ENCODE measurements at regions not wholly inside any gene's neighbourhood (a gene's known extent, or its start where the extent isn't known, plus 50 kb on each side); places are given as distances from the start of the nearest gene placed in this dataset.

- ChIA-PET POLR2A (no interaction called here), CTCF (no interaction called here)
- Histone ChIP-seq H3K4me3 (ENCODE audit: low read depth in 2 of 2, low read length in 2 of 2) (no peak overlapping the region), H3K9me3 (ENCODE audit: control insufficient read depth, insufficient read depth, low read depth, low read length) (no peaks in the 10 kb centered on the region), H3K4me1 (ENCODE audit: control insufficient read depth, insufficient read depth, low read length) (no peaks in the 10 kb centered on the region), H3K36me3 (ENCODE audit: control insufficient read depth, insufficient read depth, low read length) (no peaks in the 10 kb centered on the region), H3K27ac (ENCODE audit: low read length) (no peak overlapping the region), H3K27me3 (ENCODE audit: control insufficient read depth, insufficient read depth, low read length) (no peaks in the 10 kb centered on the region)
- BruUV-seq (replicated peaks) = no TSS peak
- intact Hi-C loops (cut with micrococcal nuclease; ENCODE audit: unreplicated experiment) = no loop called here
- DNase-seq (ENCODE audit: low read depth, low spot score) (no peak), ATAC-seq (no peak)
- TF ChIP-seq SIN3A (IDR thresholded peaks at IDR 0.05; ENCODE audit: borderline replicate concordance, insufficient read depth, low read depth, low read length) (no peak), POLR2AphosphoS5 (IDR thresholded peaks at IDR 0.05; ENCODE audit: low read depth, low read length) (no peak), TCF7L2 (IDR thresholded peaks at IDR 0.05; ENCODE audit: low read depth, low read length) (no peak), CTCF (IDR thresholded peaks at IDR 0.05) (no peak)
- TF ChIP-seq, protein P1, sequence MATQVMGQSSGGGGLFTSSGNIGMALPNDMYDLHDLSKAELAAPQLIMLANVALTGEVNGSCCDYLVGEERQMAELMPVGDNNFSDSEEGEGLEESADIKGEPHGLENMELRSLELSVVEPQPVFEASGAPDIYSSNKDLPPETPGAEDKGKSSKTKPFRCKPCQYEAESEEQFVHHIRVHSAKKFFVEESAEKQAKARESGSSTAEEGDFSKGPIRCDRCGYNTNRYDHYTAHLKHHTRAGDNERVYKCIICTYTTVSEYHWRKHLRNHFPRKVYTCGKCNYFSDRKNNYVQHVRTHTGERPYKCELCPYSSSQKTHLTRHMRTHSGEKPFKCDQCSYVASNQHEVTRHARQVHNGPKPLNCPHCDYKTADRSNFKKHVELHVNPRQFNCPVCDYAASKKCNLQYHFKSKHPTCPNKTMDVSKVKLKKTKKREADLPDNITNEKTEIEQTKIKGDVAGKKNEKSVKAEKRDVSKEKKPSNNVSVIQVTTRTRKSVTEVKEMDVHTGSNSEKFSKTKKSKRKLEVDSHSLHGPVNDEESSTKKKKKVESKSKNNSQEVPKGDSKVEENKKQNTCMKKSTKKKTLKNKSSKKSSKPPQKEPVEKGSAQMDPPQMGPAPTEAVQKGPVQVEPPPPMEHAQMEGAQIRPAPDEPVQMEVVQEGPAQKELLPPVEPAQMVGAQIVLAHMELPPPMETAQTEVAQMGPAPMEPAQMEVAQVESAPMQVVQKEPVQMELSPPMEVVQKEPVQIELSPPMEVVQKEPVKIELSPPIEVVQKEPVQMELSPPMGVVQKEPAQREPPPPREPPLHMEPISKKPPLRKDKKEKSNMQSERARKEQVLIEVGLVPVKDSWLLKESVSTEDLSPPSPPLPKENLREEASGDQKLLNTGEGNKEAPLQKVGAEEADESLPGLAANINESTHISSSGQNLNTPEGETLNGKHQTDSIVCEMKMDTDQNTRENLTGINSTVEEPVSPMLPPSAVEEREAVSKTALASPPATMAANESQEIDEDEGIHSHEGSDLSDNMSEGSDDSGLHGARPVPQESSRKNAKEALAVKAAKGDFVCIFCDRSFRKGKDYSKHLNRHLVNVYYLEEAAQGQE (IDR thresholded peaks at IDR 0.05; ENCODE audit: insufficient read depth in 1 of 2, low read depth in 2 of 2, low read length in 1 of 2) = no peak
- in situ Hi-C loops (cut with HindIII; ENCODE audit: low pct_unique_long_range_greater_than_20kb, low sequenced_read_pairs) = no loop called here
These were observed 287.3 kb upstream of the DDI1 start for GRCh38 chr11:103749158-103749557.

DNA sequence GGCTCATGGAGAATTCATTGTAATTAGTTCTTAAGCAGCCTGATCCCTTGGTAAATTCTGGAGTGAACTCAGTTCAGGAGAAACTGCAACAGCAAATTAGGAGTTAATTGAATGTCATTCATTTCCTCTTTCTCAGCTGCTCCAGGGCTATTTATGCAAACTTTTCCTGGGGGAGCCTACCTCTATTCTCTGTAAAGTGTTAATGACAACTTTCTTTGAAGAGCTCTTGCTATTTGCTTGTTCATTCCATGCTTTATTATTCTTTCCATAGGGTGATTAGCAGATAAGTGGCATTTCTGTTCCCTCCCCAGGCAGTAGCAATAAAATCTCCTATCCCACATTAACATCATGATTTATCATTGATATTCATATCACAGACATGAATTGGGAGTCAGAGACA lies 267.6 kb upstream of the DDI1 start:
- no peak for ATAC-seq
- TF ChIP-seq TCF7L2 (IDR thresholded peaks at IDR 0.05; ENCODE audit: low read depth, low read length) = no peak
- Histone ChIP-seq H3K4me3 (ENCODE audit: low read depth in 2 of 2, low read length in 2 of 2) (no peak overlapping the region), H3K27ac (ENCODE audit: low read length) (no peak overlapping the region), H3K4me1 (ENCODE audit: control insufficient read depth, insufficient read depth, low read length) (no peaks in the 10 kb centered on the region), H3K27me3 (ENCODE audit: control insufficient read depth, insufficient read depth, low read length) (no peaks in the 10 kb centered on the region), H3K36me3 (ENCODE audit: control insufficient read depth, insufficient read depth, low read length) (no peaks in the 10 kb centered on the region), H3K9me3 (ENCODE audit: control insufficient read depth, insufficient read depth, low read depth, low read length) (no peaks in the 10 kb centered on the region)
- POLR2A ChIA-PET = no interaction called here
- intact Hi-C loops (cut with micrococcal nuclease; ENCODE audit: unreplicated experiment) = no loop called here
- CTCF ChIA-PET = no interaction called here
- no peak for DNase-seq (ENCODE audit: low read depth, low spot score)
- no TSS peak for BruUV-seq (replicated peaks)
- in situ Hi-C loops (cut with HindIII; ENCODE audit: low pct_unique_long_range_greater_than_20kb, low sequenced_read_pairs) = no loop called here

DNA sequence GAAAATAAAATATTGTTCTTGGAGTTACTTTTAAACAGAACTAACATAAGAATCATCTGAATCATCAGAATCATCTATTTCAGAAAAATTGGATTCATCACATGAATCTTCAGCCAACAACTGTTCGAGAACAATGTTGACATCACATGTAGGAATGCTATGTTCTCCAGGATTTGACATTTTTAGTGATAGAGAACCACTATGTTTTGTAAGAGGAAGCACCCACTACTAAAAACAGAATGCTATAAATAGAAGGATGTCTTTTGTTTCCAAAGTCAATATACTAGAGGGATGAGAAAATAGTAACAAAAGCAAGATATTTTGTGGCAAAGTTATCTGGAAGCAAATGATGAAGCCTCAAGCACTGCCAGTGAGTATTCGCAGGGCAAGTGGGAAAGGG lies 263.4 kb upstream of the DDI1 start:
- Histone ChIP-seq H3K27ac (ENCODE audit: low read length) (no peak overlapping the region), H3K4me3 (ENCODE audit: low read depth in 2 of 2, low read length in 2 of 2) (no peak overlapping the region), H3K4me1 (ENCODE audit: control insufficient read depth, insufficient read depth, low read length) (no peaks in the 10 kb centered on the region), H3K9me3 (ENCODE audit: control insufficient read depth, insufficient read depth, low read depth, low read length) (no peaks in the 10 kb centered on the region), H3K36me3 (ENCODE audit: control insufficient read depth, insufficient read depth, low read length) (no peaks in the 10 kb centered on the region), H3K27me3 (ENCODE audit: control insufficient read depth, insufficient read depth, low read length) (no peaks in the 10 kb centered on the region)
- TF ChIP-seq CTCF (IDR thresholded peaks at IDR 0.05) (no peak), TCF7L2 (IDR thresholded peaks at IDR 0.05; ENCODE audit: low read depth, low read length) (no peak), SIN3A (IDR thresholded peaks at IDR 0.05; ENCODE audit: borderline replicate concordance, insufficient read depth, low read depth, low read length) (no peak), POLR2AphosphoS5 (IDR thresholded peaks at IDR 0.05; ENCODE audit: low read depth, low read length) (no peak)
- TF ChIP-seq, protein P1 (IDR thresholded peaks at IDR 0.05; ENCODE audit: insufficient read depth in 1 of 2, low read depth in 2 of 2, low read length in 1 of 2) = no peak
- ATAC-seq (no peak), DNase-seq (ENCODE audit: low read depth, low spot score) (no peak)
- intact Hi-C loops (cut with micrococcal nuclease; ENCODE audit: unreplicated experiment) (no loop called here), in situ Hi-C loops (cut with HindIII; ENCODE audit: low pct_unique_long_range_greater_than_20kb, low sequenced_read_pairs) (no loop called here)
- ChIA-PET CTCF (no interaction called here), POLR2A (no interaction called here)
- no TSS peak for BruUV-seq (replicated peaks)
